Skin epidermis (tissue), 12 donors: ENCODE measurements at regions not wholly inside any gene's neighbourhood (a gene's known extent, or its start where the extent isn't known, plus 50 kb on each side); places are given as distances from the start of the nearest gene placed in this dataset.

Experiments used
- H3K27ac ChIP-seq, 21 experiments: fragments of 200-600 bp; sonication (generic) in 11 of 21; one replicate each; pipeline ENCODE4 v1.5.0; 2020; ENCODE audit warnings: mild to moderate bottlenecking in 3 of 21, inconsistent platforms in 2 of 21, moderate library complexity in 2 of 21
- H3K4me3 ChIP-seq, 7 experiments: fragments of 200-600 bp; sonication (generic) in 2 of 7; one replicate each; pipeline ENCODE4 v1.5.0; 2020; ENCODE audit warnings: inconsistent platforms in 2 of 7, mild to moderate bottlenecking in 2 of 7, moderate library complexity in 1 of 7

DNA sequence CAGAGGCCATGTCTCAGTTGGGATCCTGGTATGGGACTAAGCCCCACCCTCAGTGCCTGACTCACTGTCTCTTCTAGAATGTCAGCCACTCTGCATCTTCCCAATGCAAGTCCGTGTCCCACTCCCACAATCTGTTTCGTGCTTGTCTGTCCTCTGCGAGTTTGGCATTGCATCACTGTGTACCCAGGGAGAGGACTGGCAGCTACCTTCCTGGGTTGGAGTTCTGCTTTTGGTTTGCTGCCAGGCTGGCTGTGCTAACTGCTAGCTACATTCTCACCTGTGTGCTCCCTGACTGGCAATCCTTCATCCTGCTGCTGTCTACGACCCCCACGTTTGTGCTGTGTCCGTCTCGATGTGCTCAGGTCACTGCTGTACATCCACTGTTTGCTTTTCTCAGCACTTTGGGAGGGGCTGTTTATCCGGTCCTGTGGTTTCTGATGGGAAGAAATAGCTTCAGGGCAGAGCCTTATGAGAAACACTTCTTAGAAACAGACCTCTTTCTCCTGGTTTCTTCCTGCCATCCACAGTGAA, 56.0 kb upstream of the GLI3 start:
- Histone ChIP-seq H3K27ac (peak overlapping the region in 7 of 21 experiments; percentile 14 to 67 (median 53)), H3K4me3 (no peak overlapping the region)

DNA sequence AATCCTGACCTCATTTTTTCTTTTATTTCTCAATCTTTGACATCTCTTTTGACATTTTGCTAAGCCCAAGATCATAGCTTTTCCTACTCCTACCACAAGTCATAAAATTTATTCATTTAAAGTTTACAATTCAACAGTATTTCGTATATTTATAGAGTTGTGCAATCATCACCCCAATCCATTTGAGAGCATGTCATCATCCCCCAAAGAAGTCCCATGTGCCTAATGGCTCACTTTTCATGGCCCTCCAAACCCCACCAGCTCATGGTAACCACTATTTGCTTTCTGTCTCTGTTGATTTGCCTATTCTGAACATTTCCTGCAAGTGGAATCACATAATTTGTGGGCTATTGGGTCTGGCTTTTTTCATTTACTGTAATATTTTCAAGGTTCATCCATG, 52.5 kb upstream of the GLI3 start:
- Histone ChIP-seq H3K4me3 (no peak overlapping the region), H3K27ac (no peak overlapping the region)
